Kidney (tissue), 13 donors: ENCODE measurements at regions not wholly inside any gene's neighbourhood (a gene's known extent, or its start where the extent isn't known, plus 50 kb on each side); places are given as distances from the start of the nearest gene placed in this dataset.

Source experiments
- DNase-seq, 5 donors: peaks; one replicate each; pipeline ENCODE4 v3.0.0-alpha.2; 2013 to 2020
- FAIRE-seq: peaks from 2 replicates; lab custom pipeline; 2012; peaks lifted over from hg19 to GRCh38; lab: Jason Lieb, UNC
- H3K27ac ChIP-seq, 2 donors: one replicate each; pipeline ENCODE4 v1.7.0; 2013; ENCODE audit warnings: low read depth in 2 of 2, low read length in 2 of 2, inconsistent platforms in 1 of 2
- H3K27me3 ChIP-seq: one replicate; pipeline ENCODE4 v1.7.1; 2013; ENCODE audit warnings: low read length, inconsistent platforms; ENCODE audit not compliant: control insufficient read depth, insufficient read depth
- H3K36me3 ChIP-seq, 3 donors: one replicate each; pipeline versions ENCODE4 v1.7.0 to v1.7.1; 2013; ENCODE audit warnings: low read length in 3 of 3, control low read depth in 1 of 3, inconsistent platforms in 1 of 3; ENCODE audit not compliant: insufficient read depth in 3 of 3, control insufficient read depth in 2 of 3
- H3K4me1 ChIP-seq, 3 donors: one replicate each; pipeline versions ENCODE4 v1.7.0 to v1.7.1; 2013; ENCODE audit warnings: low read length in 3 of 3, inconsistent platforms in 1 of 3, low read depth in 1 of 3; ENCODE audit not compliant: control insufficient read depth in 2 of 3, insufficient read depth in 2 of 3
- H3K4me3 ChIP-seq, 3 donors: one replicate each; pipeline versions ENCODE4 v1.7.0 to v1.8.1; 2013; ENCODE audit warnings: low read length in 3 of 3, control low read depth in 1 of 3, inconsistent platforms in 1 of 3
- H3K9ac ChIP-seq, 3 donors: one replicate each; pipeline versions ENCODE4 v1.7.0 to v1.7.1; 2013; ENCODE audit warnings: low read length in 3 of 3, control low read depth in 1 of 3, inconsistent platforms in 1 of 3
- H3K9me3 ChIP-seq, 3 donors: one replicate each; pipeline versions ENCODE4 v1.7.0 to v1.7.1; 2013; ENCODE audit warnings: low read length in 3 of 3, control low read depth in 1 of 3, inconsistent platforms in 1 of 3; ENCODE audit not compliant: control insufficient read depth in 2 of 3, insufficient read depth in 1 of 3
- CTCF ChIP-seq: IDR thresholded peaks from 3 replicates; pipeline ENCODE4 v1.5.1; 2012; ENCODE audit warnings: mild to moderate bottlenecking, moderate library complexity, borderline replicate concordance; ENCODE audit not compliant: insufficient read depth; ENCODE audit errors: extremely low read depth
- intact Hi-C: fragments of 100-400 bp; cut with DNase I; formaldehyde crosslinking; loops from one replicate; pipeline ENCODE4 v1.11.1; 2022
- donor health status: control.
- donor health status: control.
- donor health status: control.
- donor health status: control.
- donor health status: control.
- donor health status: DM: yes; HTN: yes; CAD: no.
- donor health status: Normal renal cell carcinoma (clear cell type).

GRCh38 chr18:78154853-78155252 is 824.8 kb upstream of the SALL3 start:
- TF ChIP-seq CTCF, result no peak
- Histone ChIP-seq H3K27ac (no peak overlapping the region), H3K9ac (no peak overlapping the region), H3K9me3 (no peaks in the 10 kb centered on the region), H3K4me3 (no peak overlapping the region), H3K4me1 (no peaks in the 10 kb centered on the region), H3K27me3 (no peaks in the 10 kb centered on the region), H3K36me3 (no peaks in the 10 kb centered on the region)
- no peak for FAIRE-seq
- no peak for DNase-seq
- intact Hi-C loops, result no loop called here

DNA sequence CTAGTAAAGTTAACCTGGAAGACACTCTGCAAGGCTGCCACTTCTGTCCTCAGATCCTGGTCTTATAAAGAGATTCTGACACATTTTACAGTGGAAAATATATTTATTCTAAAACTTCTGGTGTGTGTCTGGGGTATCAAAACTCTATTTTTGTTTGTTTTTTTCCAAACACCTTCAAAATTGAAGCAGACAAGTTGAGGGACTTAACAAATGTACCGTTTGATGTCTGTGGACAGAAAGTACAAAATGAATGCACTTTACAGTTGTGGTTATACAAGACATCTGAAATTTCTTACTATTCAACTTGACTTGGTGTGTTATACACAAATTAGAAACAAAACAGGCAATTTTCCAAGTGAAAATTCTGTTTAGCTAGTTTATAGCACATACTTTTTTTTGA is 823.2 kb upstream of the SALL3 start:
- Histone ChIP-seq H3K9me3 (no peaks in the 10 kb centered on the region), H3K4me1 (no peaks in the 10 kb centered on the region), H3K27me3 (no peaks in the 10 kb centered on the region), H3K36me3 (no peaks in the 10 kb centered on the region), H3K4me3 (no peak overlapping the region), H3K9ac (no peak overlapping the region), H3K27ac (no peak overlapping the region)
- FAIRE-seq, result no peak
- no peak for DNase-seq
- no peak for TF ChIP-seq CTCF
- intact Hi-C loops, result no loop called here

GRCh38 chr18:78158943-78159342 is 820.7 kb upstream of the SALL3 start:
- no peaks in the 10 kb centered on the region for H3K36me3 ChIP-seq
- TF ChIP-seq CTCF, result no peak
- H3K9ac ChIP-seq, result no peak overlapping the region
- DNase-seq, result no peak
- H3K4me1 ChIP-seq, result no peaks in the 10 kb centered on the region
- H3K9me3 ChIP-seq, result no peaks in the 10 kb centered on the region
- H3K27me3 ChIP-seq, result no peaks in the 10 kb centered on the region
- intact Hi-C loops, result no loop called here
- H3K27ac ChIP-seq, result no peak overlapping the region
- FAIRE-seq, result no peak
- no peak overlapping the region for H3K4me3 ChIP-seq

- intact Hi-C loops, result no loop called here
- Histone ChIP-seq H3K27me3 (no peaks in the 10 kb centered on the region), H3K36me3 (no peaks in the 10 kb centered on the region), H3K4me3 (no peak overlapping the region), H3K9ac (no peak overlapping the region), H3K27ac (no peak overlapping the region), H3K9me3 (no peaks in the 10 kb centered on the region), H3K4me1 (no peaks in the 10 kb centered on the region)
- FAIRE-seq (no peak), DNase-seq (no peak)
- TF ChIP-seq CTCF, result no peak
Observed at GRCh38 chr18:78159397-78159796, 820.2 kb upstream of the SALL3 start.
